ENCODE measurements at regions not wholly inside any gene's neighbourhood (a gene's known extent, or its start where the extent isn't known, plus 50 kb on each side); places are given as distances from the start of the nearest gene placed in this dataset.

DNA sequence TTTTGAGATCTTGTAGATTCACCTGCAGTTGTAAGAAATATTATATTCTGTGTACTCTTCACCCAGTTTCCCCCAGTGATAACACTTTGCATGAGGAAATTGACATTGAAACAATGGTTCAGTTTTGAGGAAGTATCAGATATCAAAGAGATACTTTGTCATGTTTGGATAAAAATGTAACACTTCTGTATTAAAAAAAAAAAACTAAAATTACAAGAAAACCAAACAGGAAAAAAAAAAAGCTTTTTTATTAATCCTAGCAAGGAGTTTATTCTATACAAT lies 204.0 kb downstream of the ARL4C start:
- TF ChIP-seq, protein P1, sequence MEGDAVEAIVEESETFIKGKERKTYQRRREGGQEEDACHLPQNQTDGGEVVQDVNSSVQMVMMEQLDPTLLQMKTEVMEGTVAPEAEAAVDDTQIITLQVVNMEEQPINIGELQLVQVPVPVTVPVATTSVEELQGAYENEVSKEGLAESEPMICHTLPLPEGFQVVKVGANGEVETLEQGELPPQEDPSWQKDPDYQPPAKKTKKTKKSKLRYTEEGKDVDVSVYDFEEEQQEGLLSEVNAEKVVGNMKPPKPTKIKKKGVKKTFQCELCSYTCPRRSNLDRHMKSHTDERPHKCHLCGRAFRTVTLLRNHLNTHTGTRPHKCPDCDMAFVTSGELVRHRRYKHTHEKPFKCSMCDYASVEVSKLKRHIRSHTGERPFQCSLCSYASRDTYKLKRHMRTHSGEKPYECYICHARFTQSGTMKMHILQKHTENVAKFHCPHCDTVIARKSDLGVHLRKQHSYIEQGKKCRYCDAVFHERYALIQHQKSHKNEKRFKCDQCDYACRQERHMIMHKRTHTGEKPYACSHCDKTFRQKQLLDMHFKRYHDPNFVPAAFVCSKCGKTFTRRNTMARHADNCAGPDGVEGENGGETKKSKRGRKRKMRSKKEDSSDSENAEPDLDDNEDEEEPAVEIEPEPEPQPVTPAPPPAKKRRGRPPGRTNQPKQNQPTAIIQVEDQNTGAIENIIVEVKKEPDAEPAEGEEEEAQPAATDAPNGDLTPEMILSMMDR (IDR thresholded peaks at IDR 0.05; ENCODE audit: low read depth, low read length, poor library complexity, severe bottlenecking) = no peak
- TF ChIP-seq EZH2phosphoT487 (IDR thresholded peaks at IDR 0.05; ENCODE audit: borderline replicate concordance, low read length) = no peak
